ENCODE measurements at regions not wholly inside any gene's neighbourhood (a gene's known extent, or its start where the extent isn't known, plus 50 kb on each side); places are given as distances from the start of the nearest gene placed in this dataset.

DNA sequence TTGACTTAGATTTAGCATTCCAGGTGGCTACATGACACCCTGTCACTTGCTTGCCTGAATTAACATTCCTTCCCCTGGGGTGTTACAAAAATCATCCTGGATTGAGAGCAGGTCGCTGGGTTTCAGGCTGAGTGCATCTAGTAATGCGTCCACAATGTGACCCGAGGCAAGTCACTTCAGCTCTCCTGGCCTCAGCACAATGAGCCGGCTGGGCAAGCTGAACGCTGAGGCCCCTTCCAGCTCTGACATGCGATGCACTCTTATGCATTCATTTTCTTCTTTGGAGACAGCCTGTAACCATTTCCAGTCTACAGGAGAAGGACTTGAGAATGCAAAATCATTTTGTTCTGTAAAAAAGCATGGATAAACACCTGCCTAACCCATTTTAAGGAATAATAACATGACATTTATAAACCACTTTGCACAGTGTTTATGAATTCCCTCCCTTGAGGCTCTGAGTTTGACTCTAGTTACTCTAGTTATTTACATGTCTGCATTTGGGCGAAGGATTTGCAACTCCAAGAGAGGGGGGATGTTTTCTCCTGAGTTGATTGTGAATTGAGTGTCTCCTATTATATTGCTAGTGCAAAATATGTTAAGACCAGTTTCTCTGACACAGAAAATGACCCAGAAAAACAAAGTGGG is 63.0 kb upstream of the CPO start:
- H3K4me1 Mint-ChIP-seq = peaks cover 6% of the 10 kb centered on the region
- DNase-seq = peak; percentile 8
- no peak for TF ChIP-seq CTCF (IDR thresholded peaks at IDR 0.05)
- no peaks in the 10 kb centered on the region for H3K36me3 Mint-ChIP-seq (ENCODE audit: low read depth)
- no peak overlapping the region for H3K4me3 Mint-ChIP-seq
- H3K27me3 Mint-ChIP-seq (ENCODE audit: low read depth, poor library complexity) = no peaks in the 10 kb centered on the region
- no peak overlapping the region for H3K27ac Mint-ChIP-seq
- H3K9me3 Mint-ChIP-seq = no peaks in the 10 kb centered on the region

- H3K4me1 Mint-ChIP-seq = no peaks in the 10 kb centered on the region
- no peaks in the 10 kb centered on the region for H3K36me3 Mint-ChIP-seq (ENCODE audit: low read depth)
- H3K4me3 Mint-ChIP-seq = no peak overlapping the region
- DNase-seq = no peak
- H3K27me3 Mint-ChIP-seq (ENCODE audit: low read depth, poor library complexity) = no peaks in the 10 kb centered on the region
- no peak overlapping the region for H3K27ac Mint-ChIP-seq
- TF ChIP-seq CTCF (IDR thresholded peaks at IDR 0.05) = no peak
- H3K9me3 Mint-ChIP-seq = no peaks in the 10 kb centered on the region
Measured at GRCh38 chr2:206881708-206882410, 57.5 kb upstream of the CPO start.

DNA sequence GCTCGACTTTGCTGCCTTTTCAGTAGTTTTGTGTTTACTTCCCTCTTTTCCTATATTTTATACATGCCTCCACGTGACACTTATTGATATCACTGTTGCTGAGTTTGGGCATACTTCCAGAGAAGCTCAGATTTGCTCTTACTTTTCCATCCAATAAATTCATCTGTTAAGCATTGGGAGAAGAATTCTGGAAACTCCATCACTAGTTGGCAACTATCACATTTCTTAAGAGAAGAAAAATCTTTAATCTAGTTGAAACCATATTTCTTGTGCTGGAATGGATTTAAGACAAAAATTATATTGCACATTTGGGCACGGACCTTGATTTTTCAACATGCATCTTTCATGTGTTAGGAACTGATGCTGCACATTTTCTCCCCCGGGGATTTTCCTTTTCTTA is 52.6 kb upstream of the CPO start:
- Mint-ChIP-seq H3K4me1 (no peaks in the 10 kb centered on the region), H3K9me3 (no peaks in the 10 kb centered on the region), H3K4me3 (no peak overlapping the region), H3K27me3 (ENCODE audit: low read depth, poor library complexity) (no peaks in the 10 kb centered on the region), H3K36me3 (ENCODE audit: low read depth) (no peaks in the 10 kb centered on the region), H3K27ac (no peak overlapping the region)
- no peak for DNase-seq
- TF ChIP-seq CTCF (IDR thresholded peaks at IDR 0.05) = no peak

GRCh38 chr2:206887745-206888144 is 51.6 kb upstream of the CPO start:
- H3K9me3 Mint-ChIP-seq = no peaks in the 10 kb centered on the region
- no peak for DNase-seq
- H3K4me3 Mint-ChIP-seq = no peak overlapping the region
- no peaks in the 10 kb centered on the region for H3K36me3 Mint-ChIP-seq (ENCODE audit: low read depth)
- TF ChIP-seq CTCF (IDR thresholded peaks at IDR 0.05) = no peak
- no peaks in the 10 kb centered on the region for H3K4me1 Mint-ChIP-seq
- no peaks in the 10 kb centered on the region for H3K27me3 Mint-ChIP-seq (ENCODE audit: low read depth, poor library complexity)
- no peak overlapping the region for H3K27ac Mint-ChIP-seq
